Trophoblast cell (in vitro differentiated cells and primary cell): ENCODE measurements at regions not wholly inside any gene's neighbourhood (a gene's known extent, or its start where the extent isn't known, plus 50 kb on each side); places are given as distances from the start of the nearest gene placed in this dataset.

ENCODE experiments used
- DNase-seq, 2 donors: peaks; one replicate each; pipeline ENCODE4 v3.0.0-alpha.2; 2016
- H2AFZ ChIP-seq: 2 replicates; pipeline ENCODE4 v1.6.1; 2013; ENCODE audit warnings: low read length, moderate library complexity, mild to moderate bottlenecking; ENCODE audit not compliant: insufficient read depth, poor library complexity
- H2AK5ac ChIP-seq: 2 replicates; pipeline ENCODE4 v1.6.1; 2013; ENCODE audit warnings: mild to moderate bottlenecking, low read length
- H2BK120ac ChIP-seq: 2 replicates; pipeline ENCODE4 v1.6.1; 2013; ENCODE audit warnings: low read length, mild to moderate bottlenecking, moderate library complexity; ENCODE audit not compliant: insufficient read depth, poor library complexity
- H2BK12ac ChIP-seq: 2 replicates; pipeline ENCODE4 v1.6.1; 2013; ENCODE audit warnings: mild to moderate bottlenecking, low read length, moderate library complexity
- H2BK5ac ChIP-seq: 2 replicates; pipeline ENCODE4 v1.6.1; 2013; ENCODE audit warnings: low read length, low read depth, moderate library complexity, mild to moderate bottlenecking; ENCODE audit not compliant: poor library complexity
- H3K14ac ChIP-seq: 2 replicates; pipeline ENCODE4 v1.6.1; 2013; ENCODE audit warnings: mild to moderate bottlenecking, low read length
- H3K18ac ChIP-seq: 2 replicates; pipeline ENCODE4 v1.6.1; 2013; ENCODE audit warnings: mild to moderate bottlenecking, low read length
- H3K23ac ChIP-seq: 2 replicates; pipeline ENCODE4 v1.6.1; 2013; ENCODE audit warnings: low read length
- H3K27ac ChIP-seq: 2 replicates; pipeline ENCODE4 v1.5.1; 2013; ENCODE audit warnings: low read depth, mild to moderate bottlenecking, inconsistent platforms, low read length, moderate library complexity
- H3K27me3 ChIP-seq: 2 replicates; pipeline ENCODE4 v1.6.1; 2013; ENCODE audit warnings: inconsistent platforms, mild to moderate bottlenecking, low read length, moderate library complexity; ENCODE audit not compliant: insufficient read depth
- H3K36me3 ChIP-seq, 2 experiments: 1 replicate in 1 of 2; 2 replicates in 1 of 2; pipeline ENCODE4 v1.6.1; 2013; ENCODE audit warnings: low read length in 2 of 2, mild to moderate bottlenecking in 2 of 2, moderate library complexity in 1 of 2; ENCODE audit not compliant: insufficient read depth in 2 of 2, control insufficient read depth in 1 of 2
- H3K4ac ChIP-seq: 2 replicates; pipeline ENCODE4 v1.6.1; 2013; ENCODE audit warnings: low read depth, mild to moderate bottlenecking, low read length, moderate library complexity
- H3K4me1 ChIP-seq, 2 experiments: 1 replicate in 1 of 2; 2 replicates in 1 of 2; pipeline ENCODE4 v1.6.1; 2013; ENCODE audit warnings: low read length in 2 of 2, mild to moderate bottlenecking in 2 of 2, moderate library complexity in 1 of 2; ENCODE audit not compliant: insufficient read depth in 2 of 2, control insufficient read depth in 1 of 2
- H3K4me2 ChIP-seq: 2 replicates; pipeline ENCODE4 v1.6.1; 2013; ENCODE audit warnings: inconsistent platforms, mild to moderate bottlenecking, low read length, moderate library complexity
- H3K4me3 ChIP-seq: 2 replicates; pipeline ENCODE4 v1.5.1; 2013; ENCODE audit warnings: mild to moderate bottlenecking, low read depth, low read length, inconsistent platforms
- H3K79me1 ChIP-seq: one replicate; pipeline ENCODE4 v1.6.1; 2013; ENCODE audit warnings: low read length
- H3K79me2 ChIP-seq: 2 replicates; pipeline ENCODE4 v1.6.1; 2013; ENCODE audit warnings: low read length, mild to moderate bottlenecking; ENCODE audit not compliant: control insufficient read depth, insufficient read depth, poor library complexity
- H3K9ac ChIP-seq: 2 replicates; pipeline ENCODE4 v1.6.1; 2013; ENCODE audit warnings: mild to moderate bottlenecking, low read length
- H3K9me3 ChIP-seq: 2 replicates; pipeline ENCODE4 v1.6.1; 2013; ENCODE audit warnings: low read depth, mild to moderate bottlenecking, control low read depth, inconsistent platforms, low read length; ENCODE audit not compliant: insufficient read depth
- H4K12ac ChIP-seq: 2 replicates; pipeline ENCODE4 v1.6.1; 2013; ENCODE audit warnings: low read depth, mild to moderate bottlenecking, low read length, moderate library complexity
- H4K8ac ChIP-seq: 2 replicates; pipeline ENCODE4 v1.6.1; 2013; ENCODE audit warnings: low read depth, mild to moderate bottlenecking, low read length, moderate library complexity
- H4K91ac ChIP-seq: one replicate; pipeline ENCODE4 v1.6.1; 2013; ENCODE audit warnings: low read depth, mild to moderate bottlenecking, low read length, moderate library complexity
- WGBS: extraction: QIAGEN DNeasy Blood & Tissue Kit; methylation state at CpG from one replicate; pipeline ENCODE4 v1.1.7; 2013; ENCODE audit warnings: missing lambda C conversion rate; ENCODE audit not compliant: insufficient read length, insufficient coverage; ENCODE audit errors: extremely low coverage; 5-methylcytosine and 5-hydroxymethylcytosine counted together

- Histone ChIP-seq H2AFZ (no peak overlapping the region), H3K79me1 (no peaks in the 10 kb centered on the region), H2BK5ac (no peak overlapping the region), H3K4me1 (no peaks in the 10 kb centered on the region), H3K36me3 (no peaks in the 10 kb centered on the region), H3K27me3 (no peaks in the 10 kb centered on the region), H3K9me3 (no peaks in the 10 kb centered on the region), H3K23ac (no peak overlapping the region), H3K4ac (no peak overlapping the region), H4K8ac (no peak overlapping the region), H3K79me2 (no peaks in the 10 kb centered on the region), H4K12ac (no peak overlapping the region), H2AK5ac (no peak overlapping the region), H2BK120ac (no peak overlapping the region), H3K18ac (no peak overlapping the region), H3K4me3 (no peak overlapping the region), H3K27ac (no peak overlapping the region), H3K9ac (no peak overlapping the region), H4K91ac (no peak overlapping the region), H3K4me2 (no peak overlapping the region), H3K14ac (no peak overlapping the region), H2BK12ac (no peak overlapping the region)
- no peak for DNase-seq
- no CpG with 5 or more reads among the region's 1 CpG for WGBS
These were observed 119.4 kb upstream of the NRBF2 start for GRCh38 chr10:63013755-63014154.

GRCh38 chr10:63012623-63013022 is 120.5 kb upstream of the NRBF2 start:
- no peak for DNase-seq
- Histone ChIP-seq H3K9ac (no peak overlapping the region), H3K4ac (no peak overlapping the region), H4K8ac (no peak overlapping the region), H4K12ac (no peak overlapping the region), H4K91ac (no peak overlapping the region), H3K9me3 (no peaks in the 10 kb centered on the region), H3K4me1 (no peaks in the 10 kb centered on the region), H3K79me1 (no peaks in the 10 kb centered on the region), H3K27ac (no peak overlapping the region), H2BK120ac (no peak overlapping the region), H3K14ac (no peak overlapping the region), H3K79me2 (no peaks in the 10 kb centered on the region), H2BK5ac (no peak overlapping the region), H2BK12ac (no peak overlapping the region), H3K18ac (no peak overlapping the region), H3K4me3 (no peak overlapping the region), H3K23ac (no peak overlapping the region), H3K4me2 (no peak overlapping the region), H2AFZ (no peak overlapping the region), H3K36me3 (no peaks in the 10 kb centered on the region), H2AK5ac (no peak overlapping the region), H3K27me3 (no peaks in the 10 kb centered on the region)

- Histone ChIP-seq H4K8ac (no peak overlapping the region), H3K14ac (no peak overlapping the region), H3K27me3 (no peaks in the 10 kb centered on the region), H3K4ac (no peak overlapping the region), H2BK5ac (no peak overlapping the region), H3K4me1 (no peaks in the 10 kb centered on the region), H3K4me2 (no peak overlapping the region), H3K4me3 (no peak overlapping the region), H2AFZ (no peak overlapping the region), H3K18ac (no peak overlapping the region), H3K36me3 (no peaks in the 10 kb centered on the region), H3K9ac (no peak overlapping the region), H3K79me2 (no peaks in the 10 kb centered on the region), H4K91ac (no peak overlapping the region), H3K27ac (no peak overlapping the region), H3K79me1 (no peaks in the 10 kb centered on the region), H3K9me3 (no peaks in the 10 kb centered on the region), H3K23ac (no peak overlapping the region), H2BK120ac (no peak overlapping the region), H2AK5ac (no peak overlapping the region), H4K12ac (no peak overlapping the region), H2BK12ac (no peak overlapping the region)
- no peak for DNase-seq
- WGBS: no CpG with 5 or more reads among the region's 1 CpG
These were observed 122.9 kb upstream of the NRBF2 start for GRCh38 chr10:63010203-63010602.

- Histone ChIP-seq H3K4me2 (no peak overlapping the region), H3K14ac (no peak overlapping the region), H2BK120ac (no peak overlapping the region), H4K12ac (no peak overlapping the region), H3K23ac (no peak overlapping the region), H3K18ac (no peak overlapping the region), H3K79me1 (no peaks in the 10 kb centered on the region), H3K27me3 (no peaks in the 10 kb centered on the region), H2BK5ac (no peak overlapping the region), H2AFZ (no peak overlapping the region), H4K91ac (no peak overlapping the region), H3K4me1 (no peaks in the 10 kb centered on the region), H3K4ac (no peak overlapping the region), H3K9me3 (no peaks in the 10 kb centered on the region), H3K36me3 (no peaks in the 10 kb centered on the region), H2AK5ac (no peak overlapping the region), H4K8ac (no peak overlapping the region), H2BK12ac (no peak overlapping the region), H3K9ac (no peak overlapping the region), H3K79me2 (no peaks in the 10 kb centered on the region), H3K27ac (no peak overlapping the region), H3K4me3 (no peak overlapping the region)
- no peak for DNase-seq
These were observed 124.6 kb upstream of the NRBF2 start for GRCh38 chr10:63008491-63008890.

- Histone ChIP-seq H3K14ac (no peak overlapping the region), H3K23ac (no peak overlapping the region), H4K8ac (no peak overlapping the region), H3K27me3 (no peaks in the 10 kb centered on the region), H3K4me1 (no peaks in the 10 kb centered on the region), H3K4me3 (no peak overlapping the region), H3K9ac (no peak overlapping the region), H3K79me1 (no peaks in the 10 kb centered on the region), H3K36me3 (no peaks in the 10 kb centered on the region), H2BK12ac (no peak overlapping the region), H3K9me3 (no peaks in the 10 kb centered on the region), H2BK120ac (no peak overlapping the region), H3K18ac (no peak overlapping the region), H4K12ac (no peak overlapping the region), H3K27ac (no peak overlapping the region), H3K79me2 (no peaks in the 10 kb centered on the region), H3K4ac (no peak overlapping the region), H2BK5ac (no peak overlapping the region), H4K91ac (no peak overlapping the region), H2AFZ (no peak overlapping the region), H3K4me2 (no peak overlapping the region), H2AK5ac (no peak overlapping the region)
- WGBS: no CpG with 5 or more reads among the region's 9 CpGs
- DNase-seq: no peak
These were observed 126.0 kb upstream of the NRBF2 start for GRCh38 chr10:63007112-63007511.
